HFFc6 (cell line): ENCODE measurements at regions not wholly inside any gene's neighbourhood (a gene's known extent, or its start where the extent isn't known, plus 50 kb on each side); places are given as distances from the start of the nearest gene placed in this dataset.

Experiments used
- DNase-seq: peaks from one replicate; pipeline ENCODE4 v3.0.0-alpha.2; 2018
- H3K27ac Mint-ChIP-seq: 2 replicates; pipeline ENCODE4 v1.8.0; 2020; ENCODE audit warnings: mild to moderate bottlenecking, mixed read lengths
- H3K27me3 Mint-ChIP-seq: 2 replicates; pipeline ENCODE4 v1.8.0; 2021; ENCODE audit warnings: mild to moderate bottlenecking, moderate library complexity, mixed read lengths; ENCODE audit not compliant: insufficient read depth
- H3K36me3 Mint-ChIP-seq: 2 replicates; pipeline ENCODE4 v1.8.0; 2021; ENCODE audit warnings: low read depth, mixed read lengths
- H3K4me1 Mint-ChIP-seq: 2 replicates; pipeline ENCODE4 v1.8.0; 2020; ENCODE audit warnings: low read depth, mixed read lengths
- H3K4me3 Mint-ChIP-seq: 2 replicates; pipeline ENCODE4 v1.8.0; 2020; ENCODE audit warnings: mild to moderate bottlenecking, moderate library complexity, mixed read lengths
- H3K9me3 Mint-ChIP-seq: 2 replicates; pipeline ENCODE4 v1.8.0; 2020; ENCODE audit warnings: mild to moderate bottlenecking, mixed read lengths
- TF ChIP-seq, protein P1 (sequence below): fragments of 200-600 bp; sonication (generic); IDR thresholded peaks from 2 replicates; pipeline ENCODE4 v1.5.0; 2021; ENCODE audit warnings: antibody characterized with exemption, mild to moderate bottlenecking

DNA sequence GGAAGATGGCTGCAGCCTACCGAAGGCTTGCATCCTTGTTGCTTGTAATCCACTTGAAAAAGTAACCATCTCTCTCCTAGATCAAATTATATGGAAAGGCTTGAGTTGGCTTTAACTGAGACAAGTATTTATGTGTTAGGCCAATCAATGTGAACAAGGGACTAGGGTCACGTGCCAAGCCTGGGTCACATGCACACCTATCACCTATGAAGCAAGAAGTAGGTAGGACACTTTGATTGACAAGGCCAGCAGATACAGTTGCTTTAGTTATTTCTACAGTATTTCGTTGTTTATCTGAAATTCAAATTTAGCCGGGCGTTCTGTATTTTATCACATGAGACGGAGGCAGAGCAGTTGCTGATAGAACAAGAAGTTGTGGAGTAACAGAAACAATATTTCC lies 212.3 kb upstream of the OTX2 start:
- DNase-seq = no peak
- no peak overlapping the region for H3K4me3 Mint-ChIP-seq
- TF ChIP-seq, protein P1, sequence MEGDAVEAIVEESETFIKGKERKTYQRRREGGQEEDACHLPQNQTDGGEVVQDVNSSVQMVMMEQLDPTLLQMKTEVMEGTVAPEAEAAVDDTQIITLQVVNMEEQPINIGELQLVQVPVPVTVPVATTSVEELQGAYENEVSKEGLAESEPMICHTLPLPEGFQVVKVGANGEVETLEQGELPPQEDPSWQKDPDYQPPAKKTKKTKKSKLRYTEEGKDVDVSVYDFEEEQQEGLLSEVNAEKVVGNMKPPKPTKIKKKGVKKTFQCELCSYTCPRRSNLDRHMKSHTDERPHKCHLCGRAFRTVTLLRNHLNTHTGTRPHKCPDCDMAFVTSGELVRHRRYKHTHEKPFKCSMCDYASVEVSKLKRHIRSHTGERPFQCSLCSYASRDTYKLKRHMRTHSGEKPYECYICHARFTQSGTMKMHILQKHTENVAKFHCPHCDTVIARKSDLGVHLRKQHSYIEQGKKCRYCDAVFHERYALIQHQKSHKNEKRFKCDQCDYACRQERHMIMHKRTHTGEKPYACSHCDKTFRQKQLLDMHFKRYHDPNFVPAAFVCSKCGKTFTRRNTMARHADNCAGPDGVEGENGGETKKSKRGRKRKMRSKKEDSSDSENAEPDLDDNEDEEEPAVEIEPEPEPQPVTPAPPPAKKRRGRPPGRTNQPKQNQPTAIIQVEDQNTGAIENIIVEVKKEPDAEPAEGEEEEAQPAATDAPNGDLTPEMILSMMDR = no peak
- no peaks in the 10 kb centered on the region for H3K36me3 Mint-ChIP-seq
- H3K4me1 Mint-ChIP-seq = no peaks in the 10 kb centered on the region
- peaks cover 42% of the 10 kb centered on the region for H3K9me3 Mint-ChIP-seq
- no peaks in the 10 kb centered on the region for H3K27me3 Mint-ChIP-seq
- no peak overlapping the region for H3K27ac Mint-ChIP-seq

DNA sequence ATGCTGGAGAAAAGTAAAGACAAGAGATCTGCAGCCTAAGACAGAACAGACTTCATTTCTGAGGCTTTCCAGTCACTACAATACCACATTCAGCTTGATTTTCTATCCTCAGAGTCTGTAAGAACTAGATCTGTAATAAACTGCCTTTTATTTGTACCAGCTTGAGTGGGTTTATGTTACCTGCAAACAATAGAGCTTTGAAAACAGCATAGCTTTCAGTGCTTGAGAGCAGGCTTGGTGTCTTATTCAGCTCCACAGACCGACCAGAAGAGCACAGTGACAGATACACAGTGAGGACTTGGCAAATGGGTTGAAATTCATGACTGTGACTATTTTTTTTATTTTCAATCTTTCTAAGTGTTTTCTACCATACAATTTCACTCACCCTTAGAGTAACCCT lies 207.8 kb upstream of the OTX2 start:
- Mint-ChIP-seq H3K27me3 (no peaks in the 10 kb centered on the region), H3K9me3 (peaks cover 37% of the 10 kb centered on the region), H3K4me1 (no peaks in the 10 kb centered on the region), H3K36me3 (no peaks in the 10 kb centered on the region), H3K27ac (no peak overlapping the region), H3K4me3 (no peak overlapping the region)
- TF ChIP-seq, protein P1 = no peak
- no peak for DNase-seq

DNA sequence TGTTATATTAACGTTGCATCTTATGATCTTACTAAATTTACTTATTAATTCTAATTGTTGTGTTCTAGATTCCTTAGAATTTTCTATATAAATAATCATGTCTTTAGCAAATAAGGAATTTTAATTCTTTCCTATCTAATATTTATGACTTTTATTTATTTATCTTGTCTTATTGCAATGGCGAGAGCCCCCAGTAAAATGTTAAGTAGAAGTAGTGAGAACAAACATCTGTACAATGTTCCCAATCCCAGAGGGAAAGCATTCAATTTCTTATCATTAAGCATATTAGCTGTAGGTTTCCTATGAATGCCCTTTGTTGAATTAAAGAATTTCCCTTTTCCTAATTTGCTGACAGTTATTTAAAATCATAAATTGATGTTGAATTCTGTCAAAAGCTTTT lies 203.7 kb upstream of the OTX2 start:
- no peak overlapping the region for H3K4me3 Mint-ChIP-seq
- H3K27ac Mint-ChIP-seq = no peak overlapping the region
- H3K4me1 Mint-ChIP-seq = no peaks in the 10 kb centered on the region
- TF ChIP-seq, protein P1 = no peak
- DNase-seq = no peak
- no peaks in the 10 kb centered on the region for H3K27me3 Mint-ChIP-seq
- H3K9me3 Mint-ChIP-seq = peaks cover 32% of the 10 kb centered on the region
- H3K36me3 Mint-ChIP-seq = no peaks in the 10 kb centered on the region

DNA sequence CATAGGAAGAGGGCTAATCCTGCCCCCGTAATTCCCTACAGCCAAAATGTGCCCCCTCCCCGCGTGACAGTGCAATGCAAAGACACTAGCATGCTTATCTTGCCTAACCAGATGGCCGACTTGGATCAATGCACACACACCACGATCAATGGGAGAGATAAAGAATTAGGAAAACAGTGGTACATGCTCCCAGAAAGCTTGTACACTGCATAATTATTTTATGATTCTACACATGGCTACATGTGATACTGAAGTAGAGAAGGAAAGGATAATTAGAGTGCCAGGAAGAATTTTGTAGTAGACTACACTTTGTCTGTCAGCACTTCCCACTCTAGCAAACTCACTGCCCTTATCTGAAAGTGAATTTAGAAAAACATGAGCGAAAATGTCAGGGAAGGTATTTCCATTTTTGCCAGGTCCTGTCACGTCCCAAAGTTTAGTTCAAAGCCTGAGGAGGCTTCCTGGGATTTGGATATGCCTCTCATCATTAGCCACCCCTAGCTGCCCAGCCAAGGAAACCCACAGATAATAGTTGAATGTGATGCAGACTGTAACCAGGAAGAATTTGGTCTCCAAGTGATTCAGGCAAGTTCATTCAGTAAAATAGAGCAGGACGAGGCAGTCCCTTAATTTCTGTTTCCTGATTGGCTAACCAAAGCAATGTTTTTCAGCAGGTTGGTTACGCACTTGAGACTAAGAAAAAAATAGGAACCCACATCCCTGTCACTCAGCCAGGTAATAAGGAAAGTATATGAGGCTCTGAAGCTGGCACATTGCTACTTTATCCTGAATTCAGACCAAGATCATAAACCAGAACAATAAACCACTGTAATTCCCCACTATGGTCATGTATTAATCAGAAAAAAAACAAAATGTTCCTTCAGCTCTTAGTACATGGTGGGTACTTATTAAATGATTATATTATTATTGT lies 199.6 kb upstream of the OTX2 start:
- DNase-seq = no peak
- Mint-ChIP-seq H3K27me3 (no peaks in the 10 kb centered on the region), H3K27ac (no peak overlapping the region), H3K4me1 (no peaks in the 10 kb centered on the region), H3K4me3 (no peak overlapping the region), H3K36me3 (no peaks in the 10 kb centered on the region), H3K9me3 (peaks cover 45% of the 10 kb centered on the region)
- TF ChIP-seq, protein P1 = no peak

DNA sequence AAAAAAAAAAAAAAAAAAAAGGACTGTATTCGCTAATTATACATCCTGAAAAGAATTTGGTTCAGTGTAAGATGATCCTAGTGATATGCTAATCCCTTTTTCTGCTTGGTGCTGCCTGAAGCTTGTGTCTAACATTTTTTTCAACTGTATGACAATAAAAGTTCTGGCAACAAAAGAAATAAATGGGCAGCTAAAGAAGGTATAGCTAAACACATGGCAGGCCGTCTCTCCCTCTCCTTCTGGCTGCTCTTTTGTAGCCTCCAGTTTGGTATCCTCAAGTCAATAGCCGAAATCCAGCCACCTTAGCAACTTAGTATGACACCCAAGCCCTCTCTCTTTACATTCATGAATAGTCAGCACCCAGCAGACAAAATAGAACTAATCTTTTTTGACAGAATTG lies 198.3 kb upstream of the OTX2 start:
- H3K27me3 Mint-ChIP-seq = no peaks in the 10 kb centered on the region

More for the DNA sequence above, 198.3 kb upstream of the OTX2 start:
- no peak for DNase-seq
- no peaks in the 10 kb centered on the region for H3K4me1 Mint-ChIP-seq
- H3K36me3 Mint-ChIP-seq = no peaks in the 10 kb centered on the region
- TF ChIP-seq, protein P1 = no peak
- no peak overlapping the region for H3K4me3 Mint-ChIP-seq
- peaks cover 45% of the 10 kb centered on the region for H3K9me3 Mint-ChIP-seq
- no peak overlapping the region for H3K27ac Mint-ChIP-seq
